ENCODE measurements at regions not wholly inside any gene's neighbourhood (a gene's known extent, or its start where the extent isn't known, plus 50 kb on each side); places are given as distances from the start of the nearest gene placed in this dataset.
"Not testable (repeated sequence)": the region's sequence is repeated elsewhere in the genome, so short reads cannot be mapped to it uniquely, and the experiment has no call there.

DNA sequence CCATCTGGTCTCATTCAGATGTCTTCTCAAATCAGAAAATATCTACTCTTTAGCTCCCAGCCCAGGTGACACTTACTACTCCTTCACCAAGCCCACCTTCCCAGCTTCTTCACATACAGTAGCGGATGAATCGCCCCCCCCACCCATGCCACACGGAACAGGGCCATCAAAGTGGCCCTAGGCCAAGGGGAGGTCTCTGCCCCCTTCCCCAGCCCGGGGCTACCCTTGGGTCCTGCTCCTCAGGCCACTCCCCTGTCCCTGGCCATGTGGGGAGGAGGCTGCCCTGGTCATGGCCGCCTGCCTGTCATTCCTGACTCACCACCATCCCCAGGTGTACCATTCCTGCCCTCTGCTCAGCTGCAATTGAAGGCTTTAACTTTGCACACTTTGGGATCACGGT is 142.8 kb downstream of the NECTIN1 start:
- no peak for DNase-seq (ENCODE audit: low read depth in 2 of 2, low spot score in 1 of 2)

DNA sequence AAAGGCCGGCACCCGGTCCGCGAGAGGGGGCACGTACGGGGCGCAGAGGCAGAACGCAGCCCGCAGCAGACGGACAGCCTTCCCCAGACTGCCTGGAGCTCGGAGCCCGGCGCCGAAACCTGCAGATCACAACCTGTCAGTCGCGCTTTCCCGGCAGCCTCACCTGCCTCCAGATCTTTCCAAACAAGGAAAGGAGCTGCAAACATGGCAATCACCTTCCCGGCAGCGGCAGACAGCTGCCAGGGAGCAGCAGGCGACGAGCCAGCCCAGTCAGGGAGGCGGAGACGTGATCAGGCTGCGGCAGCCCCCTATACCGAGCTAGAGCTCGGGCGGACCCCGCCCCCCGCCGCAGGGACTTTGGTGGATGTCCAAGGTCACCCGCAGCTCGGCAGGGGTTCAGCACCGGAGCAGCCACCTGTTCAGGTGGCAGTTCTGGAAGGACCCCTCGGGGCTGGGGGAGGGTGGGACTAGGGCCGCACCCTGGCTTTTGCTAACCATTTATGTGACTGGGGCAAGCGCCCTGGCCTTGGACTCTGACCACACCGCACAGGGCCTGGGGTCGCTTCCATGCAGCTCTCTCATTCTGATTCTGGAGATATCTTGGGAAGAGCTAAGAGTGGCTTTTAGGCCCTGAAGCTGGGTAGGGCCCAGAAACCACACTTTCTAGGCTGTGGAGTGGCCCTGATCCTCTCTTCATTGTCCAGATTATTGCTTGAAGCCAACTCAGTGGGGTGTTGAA is 143.8 kb downstream of the NECTIN1 start:
- no peak for DNase-seq (ENCODE audit: low read depth in 2 of 2, low spot score in 1 of 2)

GRCh38 chr11:119584193-119585042 is 144.6 kb downstream of the NECTIN1 start:
- no peak for DNase-seq (ENCODE audit: low read depth in 2 of 2, low spot score in 1 of 2)

- DNase-seq (ENCODE audit: low read depth in 2 of 2, low spot score in 1 of 2), result no peak
These were observed 145.4 kb downstream of the NECTIN1 start for GRCh38 chr11:119583585-119583984.

- not testable (repeated sequence) for DNase-seq (ENCODE audit: low read depth in 2 of 2, low spot score in 1 of 2)
These were observed 147.6 kb downstream of the NECTIN1 start for GRCh38 chr11:119581396-119581795.

DNA sequence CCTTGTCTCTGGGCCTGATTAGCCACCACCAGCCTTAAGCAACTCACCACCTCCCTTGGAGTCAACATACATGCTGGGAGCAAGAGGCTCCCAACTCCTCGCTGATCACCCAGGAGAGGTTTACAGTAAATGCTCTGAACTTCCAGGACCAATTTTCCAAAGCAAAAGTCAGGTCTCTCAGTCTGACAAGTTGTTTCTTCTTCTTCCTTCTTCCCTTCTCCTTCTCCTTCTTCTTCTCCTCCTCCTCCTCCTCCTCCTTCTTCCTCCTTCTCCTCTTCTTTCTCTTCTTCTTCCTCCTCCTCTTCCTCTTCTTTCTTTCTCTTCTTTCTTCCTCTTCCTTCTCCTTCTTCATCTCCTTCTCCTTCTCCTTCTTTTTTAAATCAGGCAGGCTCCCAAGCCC is 148.2 kb downstream of the NECTIN1 start:
- no peak for DNase-seq (ENCODE audit: low read depth in 2 of 2, low spot score in 1 of 2)

DNA sequence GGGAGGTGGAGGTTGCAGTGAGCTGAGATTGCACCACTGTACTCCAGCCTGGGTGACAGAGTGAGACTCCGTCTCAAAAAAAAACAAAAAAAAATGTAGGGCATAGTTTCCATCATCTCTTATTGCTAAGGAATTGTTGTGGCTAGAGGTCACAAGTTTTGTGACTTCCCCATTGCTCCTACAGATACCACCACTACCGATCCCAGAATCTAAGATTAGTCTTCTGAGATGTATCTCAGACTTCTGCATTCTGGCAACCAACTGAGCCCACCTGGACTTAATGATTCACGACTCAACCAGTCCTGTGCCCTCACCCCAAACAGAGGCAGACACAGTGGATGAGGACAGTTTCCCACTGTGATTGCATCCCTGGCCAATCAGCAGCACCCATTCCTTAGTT is 148.9 kb downstream of the NECTIN1 start:
- DNase-seq (ENCODE audit: low read depth in 2 of 2, low spot score in 1 of 2), result no peak

- DNase-seq (ENCODE audit: low read depth in 2 of 2, low spot score in 1 of 2), result no peak
These were observed 150.3 kb downstream of the NECTIN1 start for GRCh38 chr11:119578521-119579191.

GRCh38 chr11:119573858-119574257 is 150.9 kb upstream of the THY1 start:
- no peak for DNase-seq (ENCODE audit: low read depth in 2 of 2, low spot score in 1 of 2)

- DNase-seq (ENCODE audit: low read depth in 2 of 2, low spot score in 1 of 2), result no peak
These were observed 149.8 kb upstream of the THY1 start for GRCh38 chr11:119572481-119573424.

GRCh38 chr11:119571311-119571710 is 148.3 kb upstream of the THY1 start:
- no peak for DNase-seq (ENCODE audit: low read depth in 2 of 2, low spot score in 1 of 2)

- DNase-seq (ENCODE audit: low read depth in 2 of 2, low spot score in 1 of 2), result no peak
These were observed 145.0 kb upstream of the THY1 start for GRCh38 chr11:119567688-119568582.

DNA sequence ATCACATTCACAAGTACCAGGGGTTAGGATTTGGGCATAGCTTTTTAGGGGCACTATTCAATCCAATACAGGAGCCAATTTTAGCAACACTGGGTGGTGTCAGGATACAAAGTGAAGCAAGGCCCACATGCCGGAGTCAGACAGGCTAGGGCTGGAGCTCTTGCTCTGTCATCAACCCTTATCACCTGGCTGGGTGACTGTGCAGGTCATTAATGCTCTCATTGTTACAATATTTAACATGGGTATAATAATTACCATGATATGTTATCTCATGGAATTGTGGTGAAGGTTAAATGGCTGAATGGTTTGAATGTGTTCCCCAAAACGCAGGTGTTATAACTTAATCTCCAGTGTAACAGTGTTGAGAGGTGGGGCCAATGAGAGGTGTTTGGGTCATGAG is 143.3 kb upstream of the THY1 start:
- DNase-seq (ENCODE audit: low read depth in 2 of 2, low spot score in 1 of 2), result no peak

- not testable (repeated sequence) for DNase-seq (ENCODE audit: low read depth in 2 of 2, low spot score in 1 of 2)
These were observed 142.7 kb upstream of the THY1 start for GRCh38 chr11:119565693-119566092.

- DNase-seq (ENCODE audit: low read depth in 2 of 2, low spot score in 1 of 2), result no peak
These were observed 138.0 kb upstream of the THY1 start for GRCh38 chr11:119560961-119561360.

DNA sequence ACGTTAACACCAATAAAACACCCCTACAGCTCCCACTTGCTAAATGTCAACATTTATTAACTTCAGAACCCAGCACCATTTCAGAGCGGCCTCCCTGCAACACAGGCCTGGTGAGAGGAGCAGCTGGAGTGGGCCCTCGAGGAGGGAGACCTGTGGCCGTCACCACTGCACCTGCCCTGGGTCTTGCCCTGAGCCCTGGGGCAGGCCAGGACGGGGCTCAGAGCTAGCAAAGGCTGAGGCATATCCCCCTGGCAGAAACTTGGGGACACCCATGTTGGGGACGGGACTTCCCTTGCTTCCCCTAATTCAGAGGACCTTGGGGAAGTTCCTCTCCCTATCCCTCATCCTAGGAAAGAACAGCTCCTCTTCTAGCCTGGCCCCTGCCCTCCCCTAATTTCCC is 137.3 kb upstream of the THY1 start:
- no peak for DNase-seq (ENCODE audit: low read depth in 2 of 2, low spot score in 1 of 2)

GRCh38 chr11:119552106-119552485 is 129.1 kb upstream of the THY1 start:
- DNase-seq (ENCODE audit: low read depth in 2 of 2, low spot score in 1 of 2), result no peak

- no peak for DNase-seq (ENCODE audit: low read depth in 2 of 2, low spot score in 1 of 2)
These were observed 128.6 kb upstream of the THY1 start for GRCh38 chr11:119551420-119552105.

DNA sequence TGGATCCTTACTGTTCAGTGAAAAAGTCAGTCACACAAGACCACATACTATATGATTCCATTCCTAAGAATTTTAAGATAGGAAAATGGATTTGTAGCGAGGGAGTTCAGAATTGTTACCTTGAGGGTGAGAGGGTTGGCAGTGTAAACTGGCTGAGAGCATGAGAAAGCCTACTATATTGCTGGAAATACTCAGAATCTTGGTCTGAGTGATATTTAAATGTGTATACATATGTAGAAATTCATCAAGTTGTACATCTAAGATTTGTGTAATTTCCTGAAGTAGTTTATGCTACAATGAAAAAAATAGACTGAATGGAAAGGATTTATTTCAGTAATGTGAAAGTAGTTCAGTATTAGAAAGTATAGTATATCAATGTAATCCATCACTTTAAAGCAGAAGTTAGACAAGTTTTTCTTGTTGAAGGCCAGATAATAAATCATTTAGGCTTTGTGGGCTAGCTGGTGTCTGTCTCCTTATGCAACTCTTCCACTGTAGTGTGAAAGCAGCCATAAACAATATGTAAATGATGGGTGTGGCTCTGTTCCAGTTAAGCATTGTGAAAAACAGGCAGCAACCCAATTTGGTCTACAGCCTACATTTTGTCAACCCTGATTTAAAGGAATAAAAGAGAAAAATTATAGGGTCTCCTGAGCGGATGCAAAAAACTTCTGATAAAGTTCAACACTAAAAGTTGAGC is 127.2 kb upstream of the THY1 start:
- DNase-seq (ENCODE audit: low read depth in 2 of 2, low spot score in 1 of 2), result no peak
